ENCODE measurements at regions not wholly inside any gene's neighbourhood (a gene's known extent, or its start where the extent isn't known, plus 50 kb on each side); places are given as distances from the start of the nearest gene placed in this dataset.

DNA sequence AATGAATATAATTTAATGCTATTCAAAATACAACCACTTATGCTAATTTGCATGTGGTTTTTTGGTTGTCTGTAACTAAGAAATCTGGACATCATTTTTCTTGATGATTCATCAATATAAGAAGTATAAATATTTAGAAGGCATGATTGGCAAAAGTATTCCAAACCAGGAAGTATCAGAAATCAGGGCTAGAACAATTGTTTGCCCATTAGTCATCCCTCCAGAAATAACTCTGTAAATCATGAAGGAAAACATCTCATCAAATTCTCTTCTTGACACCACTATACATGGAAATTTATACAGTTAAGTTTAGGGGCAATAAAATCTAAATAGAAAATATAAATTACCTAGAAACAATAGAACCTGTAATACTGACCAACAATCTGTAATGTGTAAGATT, 554.7 kb upstream of the HS3ST5 start:
- Mint-ChIP-seq H3K27ac (no peak overlapping the region), H3K27me3 (no peaks in the 10 kb centered on the region), H3K36me3 (no peaks in the 10 kb centered on the region), H3K9me3 (peaks cover 0 to 12% (median 3%) of the 10 kb centered on the region in 11 donors), H3K4me1 (peaks cover 0 to 1% (median 0%) of the 10 kb centered on the region in 7 donors), H3K4me3 (no peak overlapping the region)
- Histone ChIP-seq H3K27ac (ENCODE audit: low read depth, low read length) (no peak overlapping the region), H3K27me3 (ENCODE audit: control insufficient read depth in 2 of 2, insufficient read depth in 2 of 2, low read length in 2 of 2) (no peaks in the 10 kb centered on the region), H3K4me1 (ENCODE audit: control insufficient read depth in 2 of 2, insufficient read depth in 2 of 2, low read length in 2 of 2) (no peaks in the 10 kb centered on the region), H3K4me3 (ENCODE audit: low read length) (no peak overlapping the region), H3K9me3 (ENCODE audit: control insufficient read depth in 2 of 3, low read length in 3 of 3) (no peaks in the 10 kb centered on the region), H3K36me3 (ENCODE audit: control insufficient read depth in 2 of 3, insufficient read depth in 3 of 3, low read length in 3 of 3) (no peaks in the 10 kb centered on the region)
- intact Hi-C loops (cut with micrococcal nuclease): no loop called here
- ChIA-PET CTCF (no interaction called here), POLR2A (no interaction called here)
- ATAC-seq (no peak), DNase-seq (no peak)

DNA sequence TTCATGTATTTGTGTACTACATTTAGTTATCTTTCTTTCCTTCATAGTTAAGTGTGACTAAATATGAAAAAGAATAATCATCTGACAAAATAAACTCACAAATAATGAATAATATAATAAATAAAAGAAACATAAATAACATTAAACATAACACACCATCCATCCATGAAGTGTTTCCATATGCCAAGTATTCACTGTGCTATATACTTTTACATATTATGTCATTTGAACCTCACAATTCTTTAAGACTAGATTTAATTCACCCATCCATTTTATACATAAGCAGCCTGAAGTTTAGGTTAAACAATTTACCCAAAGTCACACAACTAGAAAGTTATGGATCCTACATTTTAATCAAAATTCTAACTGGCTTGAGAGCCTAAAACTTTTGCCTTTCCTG, 549.4 kb upstream of the HS3ST5 start:
- DNase-seq: no peak
- ChIA-PET CTCF (no interaction called here), POLR2A (no interaction called here)
- Histone ChIP-seq H3K9me3 (ENCODE audit: control insufficient read depth in 2 of 3, low read length in 3 of 3) (no peaks in the 10 kb centered on the region), H3K4me3 (ENCODE audit: low read length) (no peak overlapping the region), H3K27ac (ENCODE audit: low read depth, low read length) (no peak overlapping the region), H3K4me1 (ENCODE audit: control insufficient read depth in 2 of 2, insufficient read depth in 2 of 2, low read length in 2 of 2) (no peaks in the 10 kb centered on the region), H3K27me3 (ENCODE audit: control insufficient read depth in 2 of 2, insufficient read depth in 2 of 2, low read length in 2 of 2) (no peaks in the 10 kb centered on the region), H3K36me3 (ENCODE audit: control insufficient read depth in 2 of 3, insufficient read depth in 3 of 3, low read length in 3 of 3) (no peaks in the 10 kb centered on the region)
- ATAC-seq: no peak
- H3K27ac Mint-ChIP-seq: no peak overlapping the region
- no peaks in the 10 kb centered on the region for H3K36me3 Mint-ChIP-seq
- intact Hi-C loops (cut with micrococcal nuclease): no loop called here
- H3K27me3 Mint-ChIP-seq: no peaks in the 10 kb centered on the region
- H3K4me3 Mint-ChIP-seq: no peak overlapping the region
- no peaks in the 10 kb centered on the region for H3K4me1 Mint-ChIP-seq
- H3K9me3 Mint-ChIP-seq: peaks cover 0 to 15% (median 2%) of the 10 kb centered on the region in 11 donors

DNA sequence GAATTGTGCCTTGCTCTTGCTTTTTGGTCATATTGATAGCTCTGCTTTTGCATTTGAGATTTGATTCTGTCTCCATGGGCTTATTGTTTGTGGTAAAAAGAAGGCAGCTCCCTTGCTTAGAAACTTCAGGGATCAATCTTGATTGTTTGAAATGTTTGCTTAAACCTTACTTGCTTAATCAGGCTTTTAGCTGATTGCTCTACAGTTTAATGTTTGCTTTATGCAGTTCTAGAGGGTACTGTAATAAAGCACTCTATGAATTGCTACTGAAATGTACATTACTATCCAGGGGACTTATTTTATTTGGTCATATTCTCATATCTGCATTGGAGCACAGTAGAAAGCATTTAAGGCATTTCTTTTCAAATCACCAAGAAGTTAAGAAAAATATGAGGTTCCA, 545.4 kb upstream of the HS3ST5 start:
- no peaks in the 10 kb centered on the region for H3K27me3 ChIP-seq (ENCODE audit: control insufficient read depth in 2 of 2, insufficient read depth in 2 of 2, low read length in 2 of 2)
- CTCF ChIA-PET: no interaction called here
- no peak for ATAC-seq
- intact Hi-C loops (cut with micrococcal nuclease): no loop called here
- H3K36me3 ChIP-seq (ENCODE audit: control insufficient read depth in 2 of 3, insufficient read depth in 3 of 3, low read length in 3 of 3): no peaks in the 10 kb centered on the region
- H3K27ac ChIP-seq (ENCODE audit: low read depth, low read length): no peak overlapping the region
- H3K9me3 ChIP-seq (ENCODE audit: control insufficient read depth in 2 of 3, low read length in 3 of 3): no peaks in the 10 kb centered on the region
- no peaks in the 10 kb centered on the region for H3K4me1 ChIP-seq (ENCODE audit: control insufficient read depth in 2 of 2, insufficient read depth in 2 of 2, low read length in 2 of 2)
- no peaks in the 10 kb centered on the region for H3K36me3 Mint-ChIP-seq
- POLR2A ChIA-PET: no interaction called here
- no peaks in the 10 kb centered on the region for H3K27me3 Mint-ChIP-seq
- no peak overlapping the region for H3K27ac Mint-ChIP-seq
- H3K4me1 Mint-ChIP-seq: no peaks in the 10 kb centered on the region
- DNase-seq: no peak
- H3K4me3 ChIP-seq (ENCODE audit: low read length): no peak overlapping the region
- no peak overlapping the region for H3K4me3 Mint-ChIP-seq
- H3K9me3 Mint-ChIP-seq: peaks cover 0 to 21% (median 2%) of the 10 kb centered on the region in 11 donors

DNA sequence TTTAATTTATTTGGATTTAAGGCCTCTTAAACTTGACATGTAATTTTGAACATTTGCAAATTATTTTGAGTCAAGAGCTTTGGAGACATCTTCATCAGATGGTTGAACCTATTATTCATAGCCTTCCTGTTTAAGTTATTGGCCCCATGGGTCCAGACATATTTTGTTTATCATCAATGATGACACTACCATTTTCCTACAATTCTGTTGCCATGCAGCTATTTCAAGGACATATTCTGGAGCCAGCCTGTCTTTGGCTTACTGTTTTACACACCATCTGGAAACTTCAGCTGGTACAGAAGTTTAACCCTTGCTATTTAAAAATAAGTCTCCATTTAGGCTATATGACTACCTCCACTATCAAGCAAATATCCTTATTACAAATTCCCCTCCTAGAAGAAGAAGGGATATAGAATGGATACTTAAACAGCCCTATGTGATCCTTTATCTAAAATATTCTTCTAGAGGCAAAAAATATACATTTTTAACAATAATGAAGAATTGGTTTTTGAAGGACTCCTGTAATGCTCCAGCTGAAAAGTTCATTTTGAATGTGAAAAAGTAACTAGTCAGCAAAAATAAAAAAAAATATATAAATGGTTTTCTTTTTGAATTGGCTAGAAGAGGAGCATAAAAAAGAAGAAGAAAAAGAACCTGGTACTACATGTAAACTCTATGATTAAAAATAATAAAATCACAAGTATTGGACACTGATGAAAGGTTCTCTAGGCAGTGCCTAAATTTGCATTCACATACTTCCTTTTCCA, 544.0 kb upstream of the HS3ST5 start:
- no peaks in the 10 kb centered on the region for H3K4me1 Mint-ChIP-seq
- H3K27ac ChIP-seq (ENCODE audit: low read depth, low read length): no peak overlapping the region
- H3K27me3 Mint-ChIP-seq: no peaks in the 10 kb centered on the region
- DNase-seq (no peak), ATAC-seq (no peak)
- no peaks in the 10 kb centered on the region for H3K27me3 ChIP-seq (ENCODE audit: control insufficient read depth in 2 of 2, insufficient read depth in 2 of 2, low read length in 2 of 2)
- ChIA-PET POLR2A (no interaction called here), CTCF (no interaction called here)
- no peaks in the 10 kb centered on the region for H3K36me3 Mint-ChIP-seq
- H3K9me3 Mint-ChIP-seq: peaks cover 0 to 25% (median 3%) of the 10 kb centered on the region in 11 donors
- H3K27ac Mint-ChIP-seq: no peak overlapping the region
- no peak overlapping the region for H3K4me3 ChIP-seq (ENCODE audit: low read length)
- no peaks in the 10 kb centered on the region for H3K36me3 ChIP-seq (ENCODE audit: control insufficient read depth in 2 of 3, insufficient read depth in 3 of 3, low read length in 3 of 3)
- no peak overlapping the region for H3K4me3 Mint-ChIP-seq
- no peaks in the 10 kb centered on the region for H3K4me1 ChIP-seq (ENCODE audit: control insufficient read depth in 2 of 2, insufficient read depth in 2 of 2, low read length in 2 of 2)
- intact Hi-C loops (cut with micrococcal nuclease): no loop called here
- H3K9me3 ChIP-seq (ENCODE audit: control insufficient read depth in 2 of 3, low read length in 3 of 3): no peaks in the 10 kb centered on the region

DNA sequence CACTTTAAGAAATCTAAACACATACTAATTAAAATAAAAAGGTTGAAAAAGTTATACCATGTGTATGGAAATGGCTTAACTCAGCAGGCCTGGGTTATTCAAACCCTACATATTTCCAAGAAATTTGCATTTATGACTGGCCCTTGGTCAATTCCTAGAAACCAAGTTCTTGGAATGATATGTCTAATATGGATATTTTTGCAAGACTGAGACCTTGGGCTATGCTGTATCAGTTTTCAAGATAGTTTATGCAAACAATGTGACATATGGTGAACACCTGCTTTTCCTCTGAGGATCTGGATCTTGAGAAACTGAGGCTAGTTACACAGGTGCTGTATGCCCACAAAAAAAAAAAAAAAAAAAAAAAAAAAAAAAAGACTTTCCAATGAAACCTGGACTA, 536.9 kb upstream of the HS3ST5 start:
- no peak for DNase-seq
- no peaks in the 10 kb centered on the region for H3K27me3 ChIP-seq (ENCODE audit: control insufficient read depth in 2 of 2, insufficient read depth in 2 of 2, low read length in 2 of 2)
- ATAC-seq: no peak

DNA sequence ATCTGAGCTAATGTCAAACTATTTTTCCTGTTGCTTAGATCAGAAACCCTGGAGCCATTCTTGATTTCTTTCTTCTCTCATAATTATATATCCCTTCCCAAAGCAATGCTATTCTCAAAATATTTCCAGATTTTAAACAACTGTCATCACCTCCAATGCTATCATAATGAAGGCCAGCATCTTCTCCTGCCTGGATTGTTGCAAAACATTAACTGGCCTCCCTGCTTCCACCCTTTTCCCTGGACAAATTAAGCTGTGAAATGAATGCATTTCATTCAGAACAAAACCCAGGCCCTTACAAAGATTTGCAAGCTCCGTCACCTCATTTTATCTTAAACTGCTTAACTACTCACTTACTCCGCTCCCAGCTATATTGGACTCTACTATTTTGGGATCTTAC, 535.3 kb upstream of the HS3ST5 start:
- Mint-ChIP-seq H3K27ac (no peak overlapping the region), H3K9me3 (peaks cover 0 to 11% (median 4%) of the 10 kb centered on the region in 11 donors), H3K4me3 (no peak overlapping the region), H3K36me3 (no peaks in the 10 kb centered on the region), H3K4me1 (no peaks in the 10 kb centered on the region), H3K27me3 (no peaks in the 10 kb centered on the region)
- no peak for ATAC-seq
- DNase-seq: no peak
- ChIA-PET CTCF (no interaction called here), POLR2A (no interaction called here)
- no peak overlapping the region for H3K27ac ChIP-seq (ENCODE audit: low read depth, low read length)
- H3K36me3 ChIP-seq (ENCODE audit: control insufficient read depth in 2 of 3, insufficient read depth in 3 of 3, low read length in 3 of 3): no peaks in the 10 kb centered on the region
- H3K27me3 ChIP-seq (ENCODE audit: control insufficient read depth in 2 of 2, insufficient read depth in 2 of 2, low read length in 2 of 2): no peaks in the 10 kb centered on the region
- no peaks in the 10 kb centered on the region for H3K4me1 ChIP-seq (ENCODE audit: control insufficient read depth in 2 of 2, insufficient read depth in 2 of 2, low read length in 2 of 2)
- intact Hi-C loops (cut with micrococcal nuclease): no loop called here
- no peaks in the 10 kb centered on the region for H3K9me3 ChIP-seq (ENCODE audit: control insufficient read depth in 2 of 3, low read length in 3 of 3)
- H3K4me3 ChIP-seq (ENCODE audit: low read length): no peak overlapping the region

More for the DNA sequence above, 536.9 kb upstream of the HS3ST5 start:
- peaks cover 0 to 8% (median 3%) of the 10 kb centered on the region in 11 donors for H3K9me3 Mint-ChIP-seq
- Histone ChIP-seq H3K4me1 (ENCODE audit: control insufficient read depth in 2 of 2, insufficient read depth in 2 of 2, low read length in 2 of 2) (no peaks in the 10 kb centered on the region), H3K27ac (ENCODE audit: low read depth, low read length) (no peak overlapping the region), H3K36me3 (ENCODE audit: control insufficient read depth in 2 of 3, insufficient read depth in 3 of 3, low read length in 3 of 3) (no peaks in the 10 kb centered on the region), H3K9me3 (ENCODE audit: control insufficient read depth in 2 of 3, low read length in 3 of 3) (no peaks in the 10 kb centered on the region), H3K4me3 (ENCODE audit: low read length) (no peak overlapping the region)
- H3K27ac Mint-ChIP-seq: no peak overlapping the region
- H3K36me3 Mint-ChIP-seq: no peaks in the 10 kb centered on the region
- intact Hi-C loops (cut with micrococcal nuclease): no loop called here
- no peaks in the 10 kb centered on the region for H3K27me3 Mint-ChIP-seq
- no peaks in the 10 kb centered on the region for H3K4me1 Mint-ChIP-seq
- ChIA-PET CTCF (no interaction called here), POLR2A (no interaction called here)
- H3K4me3 Mint-ChIP-seq: no peak overlapping the region

DNA sequence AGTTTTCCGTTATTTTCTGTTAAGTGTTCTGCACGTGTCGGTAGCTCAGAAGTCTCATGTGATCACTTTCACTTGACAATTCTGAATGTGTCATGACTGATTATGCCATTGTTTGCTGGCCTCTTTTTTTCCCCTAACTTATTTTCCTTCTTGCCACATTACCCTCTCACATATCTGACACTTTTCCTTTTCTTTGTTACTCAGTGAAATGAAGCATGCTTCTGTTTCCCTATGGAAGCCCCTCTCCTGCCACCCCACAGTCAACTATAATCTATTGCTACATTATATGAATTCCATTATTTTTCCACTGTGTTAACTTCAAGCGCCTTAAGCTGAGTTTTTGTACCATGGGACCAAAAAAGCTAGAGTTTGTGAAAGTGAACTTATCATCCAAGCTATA, 531.6 kb upstream of the HS3ST5 start:
- no peak overlapping the region for H3K4me3 ChIP-seq (ENCODE audit: low read length)
- no peak overlapping the region for H3K27ac ChIP-seq (ENCODE audit: low read depth, low read length)
- H3K27me3 ChIP-seq (ENCODE audit: control insufficient read depth in 2 of 2, insufficient read depth in 2 of 2, low read length in 2 of 2): no peaks in the 10 kb centered on the region
- DNase-seq (no peak), ATAC-seq (no peak)
- intact Hi-C loops (cut with micrococcal nuclease): no loop called here
- Mint-ChIP-seq H3K27ac (no peak overlapping the region), H3K27me3 (no peaks in the 10 kb centered on the region), H3K36me3 (no peaks in the 10 kb centered on the region), H3K4me1 (no peaks in the 10 kb centered on the region), H3K9me3 (peaks cover 0 to 12% (median 8%) of the 10 kb centered on the region in 11 donors), H3K4me3 (no peak overlapping the region)
- no peaks in the 10 kb centered on the region for H3K36me3 ChIP-seq (ENCODE audit: control insufficient read depth in 2 of 3, insufficient read depth in 3 of 3, low read length in 3 of 3)
- H3K9me3 ChIP-seq (ENCODE audit: control insufficient read depth in 2 of 3, low read length in 3 of 3): no peaks in the 10 kb centered on the region
- POLR2A ChIA-PET: no interaction called here
- no peaks in the 10 kb centered on the region for H3K4me1 ChIP-seq (ENCODE audit: control insufficient read depth in 2 of 2, insufficient read depth in 2 of 2, low read length in 2 of 2)
- CTCF ChIA-PET: no interaction called here

Data from naive thymus-derived CD4-positive, alpha-beta T cell (primary cell).